ENCODE measurements at regions not wholly inside any gene's neighbourhood (a gene's known extent, or its start where the extent isn't known, plus 50 kb on each side); places are given as distances from the start of the nearest gene placed in this dataset.
"Not testable (repeated sequence)": the region's sequence is repeated elsewhere in the genome, so short reads cannot be mapped to it uniquely, and the experiment has no call there.

DNA sequence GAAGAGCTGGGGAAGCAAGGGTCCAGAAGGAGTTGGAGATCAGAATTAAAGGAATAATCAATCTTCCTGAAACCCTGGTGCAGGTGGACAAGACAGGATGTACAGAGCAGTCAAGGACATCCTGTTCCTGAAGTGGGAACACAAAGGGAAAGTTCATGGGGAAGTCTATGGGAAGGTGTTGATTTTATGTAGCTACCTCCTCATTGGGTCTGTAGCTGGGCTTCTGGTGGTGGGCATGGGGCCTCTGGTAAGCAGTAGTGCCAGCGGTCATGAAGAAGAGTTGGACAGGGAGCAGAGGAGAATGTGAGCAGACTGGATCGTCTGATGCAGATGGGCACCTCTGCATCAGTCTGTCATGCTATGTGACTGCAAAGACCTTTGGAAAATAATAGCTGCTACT lies 75.7 kb upstream of the PPM1H start:
- DNase-seq (ENCODE audit: low read depth, low spot score): no peak
- in situ Hi-C loops (cut with HindIII; ENCODE audit: low pct_unique_long_range_greater_than_20kb, low sequenced_read_pairs): no loop called here

GRCh38 chr12:63008372-63008771 lies 73.4 kb upstream of the PPM1H start:
- in situ Hi-C loops (cut with HindIII; ENCODE audit: low pct_unique_long_range_greater_than_20kb, low sequenced_read_pairs): no loop called here
- no peak for DNase-seq (ENCODE audit: low read depth, low spot score)

- DNase-seq (ENCODE audit: low read depth, low spot score): no peak
- in situ Hi-C loops (cut with HindIII; ENCODE audit: low pct_unique_long_range_greater_than_20kb, low sequenced_read_pairs): no loop called here
Measured at GRCh38 chr12:63007726-63008125, 72.8 kb upstream of the PPM1H start.

DNA sequence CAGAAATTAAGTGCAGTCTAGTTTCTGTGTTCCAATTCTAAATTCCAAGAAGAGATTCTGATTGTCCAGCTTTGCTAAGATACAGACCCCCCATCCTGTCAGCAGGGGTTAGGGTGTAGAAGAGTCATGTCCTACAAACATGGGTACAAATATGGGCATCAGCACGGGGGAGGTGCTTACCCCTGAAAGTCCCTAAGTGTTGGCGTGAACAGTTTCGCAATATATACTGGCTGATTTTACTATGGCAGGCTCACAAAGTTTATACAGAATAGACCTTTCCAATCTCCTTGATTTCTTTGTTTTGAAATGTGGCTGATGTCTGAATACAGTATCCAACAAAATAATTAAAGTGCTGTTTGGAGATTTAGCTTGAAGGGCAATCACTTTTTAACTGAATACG lies 71.6 kb upstream of the PPM1H start:
- in situ Hi-C loops (cut with HindIII; ENCODE audit: low pct_unique_long_range_greater_than_20kb, low sequenced_read_pairs): no loop called here
- DNase-seq (ENCODE audit: low read depth, low spot score): no peak

DNA sequence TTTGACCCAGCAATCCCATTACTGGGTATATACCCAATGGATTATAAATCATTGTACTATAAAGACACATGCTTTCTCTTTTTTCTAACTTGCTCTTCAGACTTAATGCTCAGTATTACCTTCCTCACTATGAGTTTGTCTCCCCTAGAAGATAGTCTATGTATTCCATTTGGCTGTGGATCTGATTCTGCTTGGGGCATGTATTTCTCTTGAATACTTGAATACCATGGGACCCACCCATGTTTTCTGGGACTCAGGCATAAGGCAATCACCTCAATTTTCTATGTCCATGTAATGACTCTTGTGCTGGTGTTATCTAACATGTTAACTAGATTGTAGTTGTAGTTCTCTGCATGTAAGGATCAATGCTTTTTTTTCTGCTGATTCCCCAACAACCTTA lies 70.4 kb upstream of the PPM1H start:
- in situ Hi-C loops (cut with HindIII; ENCODE audit: low pct_unique_long_range_greater_than_20kb, low sequenced_read_pairs): no loop called here
- DNase-seq (ENCODE audit: low read depth, low spot score): no peak

- DNase-seq (ENCODE audit: low read depth, low spot score): no peak
- in situ Hi-C loops (cut with HindIII; ENCODE audit: low pct_unique_long_range_greater_than_20kb, low sequenced_read_pairs): no loop called here
Measured at GRCh38 chr12:63003223-63003819, 68.4 kb upstream of the PPM1H start.

GRCh38 chr12:63002059-63002458 lies 67.1 kb upstream of the PPM1H start:
- in situ Hi-C loops (cut with HindIII; ENCODE audit: low pct_unique_long_range_greater_than_20kb, low sequenced_read_pairs); DNase-seq (ENCODE audit: low read depth, low spot score): not testable (repeated sequence)

DNA sequence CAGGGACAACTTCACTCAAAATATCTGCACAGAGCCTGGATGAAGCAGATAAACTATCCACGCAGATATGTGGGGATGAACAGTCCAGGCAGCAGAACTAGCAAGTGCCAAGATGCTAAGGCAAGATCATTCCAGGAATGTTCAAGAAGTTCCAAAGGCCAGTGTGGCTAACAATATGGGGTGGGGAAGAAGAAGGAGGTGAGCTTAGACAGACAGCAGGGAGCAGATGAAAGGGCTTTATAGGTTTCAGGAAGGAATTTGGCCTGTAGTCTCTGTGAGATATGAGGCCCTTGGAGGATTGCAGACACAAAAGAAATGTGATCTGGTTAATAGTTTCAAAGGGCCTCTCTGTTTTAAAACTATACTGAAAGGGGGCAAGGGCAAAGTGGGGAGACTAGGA lies 63.5 kb upstream of the PPM1H start:
- no peak for DNase-seq (ENCODE audit: low read depth, low spot score)
- in situ Hi-C loops (cut with HindIII; ENCODE audit: low pct_unique_long_range_greater_than_20kb, low sequenced_read_pairs): no loop called here

GRCh38 chr12:62995097-62995496 lies 60.1 kb upstream of the PPM1H start:
- DNase-seq (ENCODE audit: low read depth, low spot score): no peak
- in situ Hi-C loops (cut with HindIII; ENCODE audit: low pct_unique_long_range_greater_than_20kb, low sequenced_read_pairs): no loop called here

GRCh38 chr12:62986844-62987243 lies 51.9 kb upstream of the PPM1H start:
- in situ Hi-C loops (cut with HindIII; ENCODE audit: low pct_unique_long_range_greater_than_20kb, low sequenced_read_pairs): no loop called here
- no peak for DNase-seq (ENCODE audit: low read depth, low spot score)

Measured in SK-MEL-5 (cell line).